ENCODE measurements at regions not wholly inside any gene's neighbourhood (a gene's known extent, or its start where the extent isn't known, plus 50 kb on each side); places are given as distances from the start of the nearest gene placed in this dataset.

- CTCF ChIA-PET = interaction anchor here (1.6 kb wide), 1 partner anchor 82 kb away, joined by 6 read pairs; no protein-coding TSS in a partner anchor
- TF ChIP-seq, protein P1, sequence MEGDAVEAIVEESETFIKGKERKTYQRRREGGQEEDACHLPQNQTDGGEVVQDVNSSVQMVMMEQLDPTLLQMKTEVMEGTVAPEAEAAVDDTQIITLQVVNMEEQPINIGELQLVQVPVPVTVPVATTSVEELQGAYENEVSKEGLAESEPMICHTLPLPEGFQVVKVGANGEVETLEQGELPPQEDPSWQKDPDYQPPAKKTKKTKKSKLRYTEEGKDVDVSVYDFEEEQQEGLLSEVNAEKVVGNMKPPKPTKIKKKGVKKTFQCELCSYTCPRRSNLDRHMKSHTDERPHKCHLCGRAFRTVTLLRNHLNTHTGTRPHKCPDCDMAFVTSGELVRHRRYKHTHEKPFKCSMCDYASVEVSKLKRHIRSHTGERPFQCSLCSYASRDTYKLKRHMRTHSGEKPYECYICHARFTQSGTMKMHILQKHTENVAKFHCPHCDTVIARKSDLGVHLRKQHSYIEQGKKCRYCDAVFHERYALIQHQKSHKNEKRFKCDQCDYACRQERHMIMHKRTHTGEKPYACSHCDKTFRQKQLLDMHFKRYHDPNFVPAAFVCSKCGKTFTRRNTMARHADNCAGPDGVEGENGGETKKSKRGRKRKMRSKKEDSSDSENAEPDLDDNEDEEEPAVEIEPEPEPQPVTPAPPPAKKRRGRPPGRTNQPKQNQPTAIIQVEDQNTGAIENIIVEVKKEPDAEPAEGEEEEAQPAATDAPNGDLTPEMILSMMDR (IDR thresholded peaks at IDR 0.05; ENCODE audit: low read depth, low read length) = no peak
- Histone ChIP-seq H3K9me3 (ENCODE audit: control insufficient read depth, insufficient read depth, low read length) (no peaks in the 10 kb centered on the region), H3K4me3 (ENCODE audit: low read depth, low read length) (no peak overlapping the region), H3K27ac (ENCODE audit: low read depth, low read length) (no peak overlapping the region), H3K27me3 (ENCODE audit: control insufficient read depth, insufficient read depth, low read length) (peaks cover 3% of the 10 kb centered on the region)
- POLR2A ChIA-PET = no interaction called here
- peak; percentile 10 for DNase-seq (ENCODE audit: low read depth, low spot score)
Measured at GRCh38 chr4:38237139-38237538, 276.9 kb downstream of the PTTG2 start.

DNA sequence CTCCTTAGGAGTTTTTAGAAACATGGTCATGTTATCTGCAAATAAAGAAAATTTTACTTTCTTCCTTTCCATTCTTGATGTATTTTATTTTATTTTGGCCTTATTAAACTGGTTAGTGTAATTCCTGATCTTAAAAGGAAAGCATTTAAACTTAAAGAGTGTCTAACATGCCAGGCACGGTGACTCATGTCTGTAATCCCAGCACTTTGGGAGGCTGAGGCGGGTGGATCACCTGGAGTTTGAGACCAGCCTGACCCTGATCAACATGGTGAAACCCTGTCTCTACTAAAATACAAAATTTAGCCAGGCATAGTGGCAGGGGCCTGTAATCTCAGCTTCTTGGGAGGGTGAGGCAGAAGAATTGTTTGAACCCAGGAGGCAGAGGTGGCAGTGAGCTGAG lies 281.3 kb downstream of the PTTG2 start:
- Histone ChIP-seq H3K27me3 (ENCODE audit: control insufficient read depth, insufficient read depth, low read length) (peaks cover 2% of the 10 kb centered on the region), H3K27ac (ENCODE audit: low read depth, low read length) (no peak overlapping the region), H3K4me3 (ENCODE audit: low read depth, low read length) (no peak overlapping the region), H3K9me3 (ENCODE audit: control insufficient read depth, insufficient read depth, low read length) (no peaks in the 10 kb centered on the region)
- DNase-seq (ENCODE audit: low read depth, low spot score) = no peak
- ChIA-PET POLR2A (no interaction called here), CTCF (no interaction called here)
- TF ChIP-seq, protein P1 (IDR thresholded peaks at IDR 0.05; ENCODE audit: low read depth, low read length) = no peak

DNA sequence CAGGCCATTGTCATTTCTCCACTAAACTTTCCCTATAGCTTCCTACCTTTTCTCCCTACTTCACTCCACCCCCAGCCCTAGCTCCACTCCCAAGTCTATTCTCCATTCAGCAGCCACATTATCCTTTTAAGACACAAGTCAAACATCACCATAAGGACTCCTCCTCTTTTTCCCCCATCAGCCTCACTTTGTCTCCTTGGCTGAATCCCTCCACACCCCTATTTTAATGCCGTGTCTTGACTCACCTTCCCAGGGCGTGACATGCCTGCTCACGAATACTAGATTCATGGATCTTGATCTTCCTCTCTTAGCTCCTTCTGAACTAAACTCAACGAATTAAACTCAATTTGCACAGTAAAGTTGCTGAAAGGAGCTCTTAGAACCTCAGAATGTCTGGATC lies 281.9 kb downstream of the PTTG2 start:
- TF ChIP-seq, protein P1 (IDR thresholded peaks at IDR 0.05; ENCODE audit: low read depth, low read length) = no peak
- Histone ChIP-seq H3K27me3 (ENCODE audit: control insufficient read depth, insufficient read depth, low read length) (peaks cover 2% of the 10 kb centered on the region), H3K27ac (ENCODE audit: low read depth, low read length) (no peak overlapping the region), H3K4me3 (ENCODE audit: low read depth, low read length) (no peak overlapping the region), H3K9me3 (ENCODE audit: control insufficient read depth, insufficient read depth, low read length) (no peaks in the 10 kb centered on the region)
- no peak for DNase-seq (ENCODE audit: low read depth, low spot score)
- CTCF ChIA-PET = no interaction called here
- POLR2A ChIA-PET = no interaction called here

DNA sequence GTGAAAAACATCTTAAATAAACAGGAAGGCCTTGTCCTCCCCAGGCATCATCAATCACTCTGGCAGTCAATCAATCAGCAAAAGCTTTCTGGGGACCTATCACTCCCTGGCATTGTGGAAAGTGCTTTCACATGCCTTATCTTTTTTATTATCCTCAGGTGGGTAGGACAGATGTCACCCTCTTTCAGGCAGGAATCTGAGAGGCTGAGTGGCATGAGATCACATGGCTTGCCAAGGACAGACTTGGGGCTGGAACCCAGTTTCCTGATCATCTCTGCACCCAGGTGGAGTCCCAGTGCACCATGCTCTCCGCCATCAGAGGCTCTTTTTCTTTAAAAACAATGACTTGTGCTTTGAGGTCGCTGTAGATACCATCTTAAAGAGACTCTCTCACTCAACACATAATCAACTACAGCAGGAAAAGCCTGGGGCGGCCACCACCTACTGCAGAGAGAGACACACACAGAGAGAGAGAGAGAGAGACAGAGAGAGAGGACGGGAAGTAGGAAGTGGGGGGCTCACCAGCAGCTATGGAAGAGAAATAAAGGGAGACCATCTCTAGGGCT lies 282.7 kb downstream of the PTTG2 start:
- Histone ChIP-seq H3K9me3 (ENCODE audit: control insufficient read depth, insufficient read depth, low read length) (no peaks in the 10 kb centered on the region), H3K4me3 (ENCODE audit: low read depth, low read length) (no peak overlapping the region), H3K27ac (ENCODE audit: low read depth, low read length) (no peak overlapping the region), H3K27me3 (ENCODE audit: control insufficient read depth, insufficient read depth, low read length) (peaks cover 2% of the 10 kb centered on the region)
- ChIA-PET POLR2A (no interaction called here), CTCF (no interaction called here)
- TF ChIP-seq, protein P1 (IDR thresholded peaks at IDR 0.05; ENCODE audit: low read depth, low read length) = no peak
- no peak for DNase-seq (ENCODE audit: low read depth, low spot score)

DNA sequence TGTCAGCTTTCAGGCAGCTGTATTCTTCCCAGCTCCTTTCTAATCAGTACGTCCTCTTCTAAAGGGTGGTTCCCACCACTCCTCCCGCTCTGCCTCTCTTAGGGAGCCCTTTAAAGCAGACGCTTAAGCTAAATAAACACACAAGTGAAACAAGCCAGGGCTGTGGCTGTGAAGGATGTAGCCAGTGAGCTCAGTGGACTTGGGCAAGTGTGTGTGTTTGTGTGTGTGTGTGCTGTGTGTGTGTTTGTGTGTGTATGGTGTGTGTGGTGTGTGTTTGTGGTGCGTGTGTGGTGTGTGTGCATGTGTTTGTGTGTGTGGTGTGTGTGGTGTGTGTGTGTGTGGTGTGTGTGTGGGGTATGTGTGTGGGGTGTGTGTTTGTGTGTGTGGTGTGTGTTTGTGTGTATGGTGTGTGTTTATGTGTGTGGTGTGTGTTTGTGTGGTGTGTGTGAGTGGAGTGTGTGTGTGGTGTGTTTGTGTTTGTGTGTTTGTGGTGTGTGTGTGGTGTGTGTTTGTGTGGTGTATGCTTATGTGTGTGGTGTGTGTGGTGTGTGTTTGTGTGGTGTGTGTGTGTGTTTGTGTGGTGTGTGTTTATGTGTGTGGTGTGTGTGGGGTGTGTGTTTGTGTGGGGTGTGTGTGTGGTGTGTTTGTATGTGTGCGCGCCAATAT lies 283.3 kb downstream of the PTTG2 start:
- Histone ChIP-seq H3K4me3 (ENCODE audit: low read depth, low read length) (no peak overlapping the region), H3K27ac (ENCODE audit: low read depth, low read length) (no peak overlapping the region), H3K9me3 (ENCODE audit: control insufficient read depth, insufficient read depth, low read length) (no peaks in the 10 kb centered on the region), H3K27me3 (ENCODE audit: control insufficient read depth, insufficient read depth, low read length) (peaks cover 2% of the 10 kb centered on the region)
- TF ChIP-seq, protein P1 (IDR thresholded peaks at IDR 0.05; ENCODE audit: low read depth, low read length) = no peak
- ChIA-PET POLR2A (no interaction called here), CTCF (no interaction called here)
- DNase-seq (ENCODE audit: low read depth, low spot score) = no peak
